ENCODE measurements at regions not wholly inside any gene's neighbourhood (a gene's known extent, or its start where the extent isn't known, plus 50 kb on each side); places are given as distances from the start of the nearest gene placed in this dataset.
"Not testable (repeated sequence)": the region's sequence is repeated elsewhere in the genome, so short reads cannot be mapped to it uniquely, and the experiment has no call there.

GRCh38 chr2:106257830-106258229 is 63.7 kb upstream of the UXS1 start:
- no peak for DNase-seq (ENCODE audit: low spot score)

- no peak for DNase-seq (ENCODE audit: low spot score)
Observed at GRCh38 chr2:106257135-106257534, 63.0 kb upstream of the UXS1 start.

- DNase-seq (ENCODE audit: low spot score): not testable (repeated sequence)
Observed at GRCh38 chr2:106249157-106249828, 55.2 kb upstream of the UXS1 start.

GRCh38 chr2:106248548-106249151 is 54.5 kb upstream of the UXS1 start:
- DNase-seq (ENCODE audit: low spot score): not testable (repeated sequence)
